Activated CD8-positive, alpha-beta memory T cell treated with anti-CD3 and anti-CD28 coated beads for 1 hour (primary cell): ENCODE measurements at regions not wholly inside any gene's neighbourhood (a gene's known extent, or its start where the extent isn't known, plus 50 kb on each side); places are given as distances from the start of the nearest gene placed in this dataset.
A peak's percentile ranks its signal among the peaks of the same experiment; 100 is the strongest.
"Not testable (repeated sequence)": the region's sequence is repeated elsewhere in the genome, so short reads cannot be mapped to it uniquely, and the experiment has no call there.

Experiments used
- DNase-seq, 2 donors: peaks; one replicate each; pipeline ENCODE4 v3.0.0-alpha.2; 2020; ENCODE audit warnings: low read depth in 1 of 2; ENCODE audit errors: extremely low read depth in 1 of 2

DNA sequence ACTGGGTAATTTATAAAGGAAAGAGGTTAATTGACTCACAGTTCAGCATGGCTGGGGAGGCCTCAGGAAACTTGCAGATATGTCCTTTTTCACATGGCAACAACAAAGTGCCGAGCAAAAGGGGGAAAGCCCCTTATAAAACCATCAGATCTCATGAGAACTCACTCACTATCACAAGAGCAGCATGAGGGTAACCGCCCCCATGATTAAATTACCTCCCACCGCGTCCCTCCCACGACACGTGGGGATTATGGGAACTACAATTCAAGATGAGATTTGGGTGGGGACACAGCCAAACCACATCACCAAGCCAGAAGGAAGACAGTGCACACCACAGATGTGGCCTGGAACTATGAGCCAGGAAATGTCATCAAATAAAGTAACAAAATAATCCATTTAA lies 292.8 kb downstream of the FOXO1 start:
- not testable (repeated sequence) for DNase-seq

DNA sequence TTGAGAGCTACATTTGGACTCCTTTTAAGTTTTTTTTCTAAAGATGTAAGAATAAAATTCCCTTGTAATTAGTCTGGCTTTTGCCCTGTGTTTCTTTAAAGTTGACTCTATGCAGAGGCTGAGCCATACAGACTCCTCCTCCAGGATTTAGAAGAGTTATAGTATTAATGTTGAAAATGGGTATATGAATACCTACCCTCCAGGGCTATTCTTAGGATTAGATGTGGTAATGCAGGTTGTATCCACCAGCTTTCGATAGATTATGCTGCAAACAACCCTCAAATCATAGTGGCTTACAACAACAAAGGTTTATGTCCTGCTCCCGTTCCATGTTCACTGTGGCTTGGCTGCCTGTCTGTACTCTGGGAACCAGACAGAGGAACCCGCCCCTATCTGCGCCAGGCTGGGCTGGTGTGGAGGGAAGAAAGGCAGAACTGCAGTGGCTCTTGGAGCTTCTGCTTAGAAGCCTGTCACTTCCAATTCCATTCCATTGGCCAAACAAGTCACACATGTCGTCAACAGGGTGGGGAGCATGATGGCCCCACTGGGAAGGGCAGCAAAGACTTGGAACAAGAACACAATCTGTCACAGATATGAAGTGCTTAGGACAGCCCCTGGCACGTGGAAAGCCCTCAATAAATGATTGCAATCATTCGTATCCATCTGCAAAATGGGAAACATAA lies 290.8 kb downstream of the FOXO1 start:
- DNase-seq, result no peak

DNA sequence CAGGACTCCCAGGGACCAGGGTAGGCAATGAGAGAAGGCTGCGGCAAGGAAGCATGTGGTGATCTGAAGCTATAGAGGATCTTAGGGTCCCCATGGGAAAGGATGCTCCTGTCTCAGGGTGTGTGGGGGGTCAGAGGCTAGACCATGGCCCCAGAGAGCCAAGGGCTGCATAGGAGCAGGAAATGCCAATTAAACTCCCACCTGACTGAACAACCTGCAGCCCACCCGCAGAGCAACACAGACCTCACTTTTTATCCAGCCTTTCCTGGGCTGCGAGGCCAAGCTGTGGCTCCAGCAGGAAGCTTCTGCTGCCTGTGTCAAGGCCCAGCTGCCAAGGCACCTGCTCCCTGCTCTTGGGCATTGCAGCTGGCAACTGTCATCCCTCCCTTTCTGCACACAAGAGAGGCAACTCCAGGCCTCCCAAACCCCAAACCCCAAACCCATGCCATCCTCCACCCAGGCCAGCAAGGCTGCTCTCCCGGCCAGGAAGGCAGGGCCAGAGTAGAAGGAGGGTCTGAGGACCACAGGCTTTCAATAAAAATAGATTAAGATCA lies 290.1 kb downstream of the FOXO1 start:
- no peak for DNase-seq

DNA sequence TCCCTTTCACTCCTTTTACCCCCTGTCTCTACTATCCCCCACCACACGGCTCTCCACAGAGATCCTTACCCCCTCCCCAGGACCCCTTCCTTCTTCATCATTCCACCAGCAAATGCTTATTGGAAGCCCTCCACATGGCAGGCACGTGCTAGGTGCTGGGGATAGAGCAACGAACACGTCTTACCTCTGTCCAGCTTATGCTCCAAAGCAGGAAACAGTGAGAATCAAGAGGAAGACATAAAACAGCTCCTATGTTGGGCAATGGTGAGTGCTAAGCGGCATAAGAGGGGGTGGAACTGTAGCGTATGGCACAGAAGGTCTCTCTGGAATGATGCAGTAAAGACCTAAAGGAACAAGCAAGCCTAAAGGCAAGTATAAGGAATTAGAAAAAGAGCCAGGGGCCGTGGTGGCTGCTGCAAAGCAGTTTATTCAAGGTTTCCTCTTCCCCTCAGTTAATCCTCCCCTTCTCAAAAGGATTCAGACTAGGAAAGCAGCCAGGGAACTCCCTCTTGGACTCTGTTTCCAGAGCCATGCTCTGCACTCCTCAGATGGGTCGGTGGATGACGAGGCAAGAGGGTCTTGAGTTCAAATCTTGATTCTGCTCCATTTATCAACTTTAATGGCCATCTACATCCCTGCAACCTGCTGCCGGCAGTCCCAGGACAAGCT lies 289.4 kb downstream of the FOXO1 start:
- no peak for DNase-seq

DNA sequence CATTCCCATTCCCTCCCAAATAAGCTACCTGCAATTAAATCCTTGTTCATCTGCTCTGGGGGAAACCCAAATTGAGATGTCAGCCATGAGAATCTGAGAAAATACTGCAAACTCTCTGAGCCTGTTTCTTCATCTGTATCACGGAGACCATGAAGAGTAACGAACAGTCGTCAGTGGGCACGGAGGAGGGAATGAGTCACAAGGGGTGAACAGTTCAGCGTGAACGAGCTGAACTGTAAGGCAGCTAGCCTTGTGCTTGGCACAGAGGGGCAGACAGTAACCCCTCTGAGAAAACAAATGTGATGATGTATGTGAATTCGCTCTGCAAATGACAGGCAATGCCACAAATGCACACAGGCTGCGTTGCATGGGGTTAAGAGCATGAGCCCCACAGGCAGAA lies 288.7 kb downstream of the FOXO1 start:
- DNase-seq, result no peak

DNA sequence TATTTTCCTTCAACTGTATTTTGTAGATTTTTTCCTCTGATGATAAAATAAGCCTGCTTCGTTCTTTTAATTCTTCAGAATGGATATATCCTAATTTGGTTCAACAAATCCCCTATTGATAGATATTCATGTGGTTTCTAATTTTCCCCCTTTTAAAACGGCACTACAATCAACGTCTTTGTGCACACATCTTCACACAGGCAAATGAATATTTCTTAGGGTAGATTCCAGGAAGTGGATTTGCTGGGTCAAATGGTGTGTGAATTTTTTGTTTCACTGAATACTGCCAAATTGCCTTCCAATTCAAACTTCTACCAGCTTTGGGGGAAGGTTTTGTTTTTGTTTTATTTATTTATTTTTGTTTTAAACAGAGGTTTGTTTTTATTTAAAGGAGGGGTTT lies 287.2 kb downstream of the FOXO1 start:
- DNase-seq, result no peak

DNA sequence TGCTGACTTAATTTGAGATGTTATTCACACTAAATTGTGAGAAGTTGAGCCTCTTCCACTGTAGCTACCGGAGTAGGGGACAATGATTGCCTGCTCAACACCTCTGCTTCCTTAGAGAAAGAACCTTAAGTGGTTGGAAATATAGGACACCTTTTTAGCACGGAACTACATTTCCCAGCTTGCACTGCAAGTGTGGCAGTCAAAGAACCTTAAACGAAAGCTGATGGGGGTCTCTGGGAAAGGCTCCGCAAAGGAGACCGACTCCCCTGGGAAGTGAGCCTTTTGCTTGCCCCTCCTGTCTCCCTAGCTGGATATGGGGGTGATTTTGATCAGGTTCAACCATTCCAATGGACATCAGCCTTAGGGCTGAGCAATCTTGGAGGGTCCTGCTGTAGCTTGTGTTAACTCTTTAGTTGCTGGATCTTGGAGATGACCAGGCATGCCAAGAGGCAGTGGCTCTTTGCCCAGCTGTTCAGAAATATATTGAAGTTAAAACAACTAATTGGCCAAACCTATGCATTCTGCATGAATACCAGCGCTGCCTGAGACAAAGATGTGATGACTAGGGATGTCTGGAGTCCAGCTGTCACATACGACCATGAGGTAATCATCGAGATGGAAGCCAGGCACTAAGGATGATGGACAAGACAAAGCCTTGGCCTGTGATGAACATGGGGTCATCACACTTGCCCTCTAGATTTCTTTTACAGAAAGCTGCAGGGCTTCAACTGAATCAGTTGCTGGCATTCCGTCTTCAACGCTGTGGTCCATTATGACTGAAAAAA lies 286.5 kb downstream of the FOXO1 start:
- DNase-seq, result no peak

DNA sequence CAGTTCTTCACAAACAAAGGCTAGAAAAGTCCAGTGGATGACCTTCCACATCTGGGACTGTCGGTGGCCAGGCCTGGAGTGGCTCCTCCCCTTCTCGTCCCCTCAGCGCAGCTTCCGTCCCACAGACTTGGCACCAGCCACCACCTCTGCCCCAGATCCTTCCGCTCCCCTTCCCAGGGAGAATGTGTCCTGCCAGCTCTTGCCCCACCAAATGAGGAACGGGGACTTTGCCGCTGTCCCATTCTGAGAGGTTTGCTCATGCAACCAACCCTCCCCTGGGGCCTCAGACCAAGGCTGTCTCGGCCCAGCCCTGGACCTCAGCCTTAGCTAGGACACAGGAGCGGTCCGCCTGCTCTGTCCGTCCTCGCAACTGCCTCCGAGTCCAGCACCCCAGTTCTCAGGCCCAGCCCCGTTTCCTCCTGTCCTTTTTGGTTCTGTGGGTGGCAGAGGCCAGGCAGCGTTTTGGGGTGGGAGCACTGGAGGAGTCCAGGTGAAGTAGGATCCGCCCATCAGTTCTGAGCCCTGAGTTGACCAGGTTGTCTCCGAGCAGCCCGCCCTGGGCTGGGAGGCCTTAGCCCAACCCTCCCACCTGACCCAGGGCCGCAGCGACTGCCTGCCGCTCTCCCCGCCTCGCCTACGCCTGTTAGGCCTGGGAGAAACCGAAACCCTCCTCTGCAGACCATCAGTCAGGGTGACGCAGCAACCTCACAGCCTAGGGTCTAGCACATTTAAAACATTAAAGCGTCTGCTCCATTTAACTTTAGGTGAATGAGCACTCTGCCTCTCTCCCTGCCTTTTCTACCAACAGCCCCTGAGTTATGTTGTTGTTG lies 284.3 kb downstream of the FOXO1 start:
- no peak for DNase-seq

DNA sequence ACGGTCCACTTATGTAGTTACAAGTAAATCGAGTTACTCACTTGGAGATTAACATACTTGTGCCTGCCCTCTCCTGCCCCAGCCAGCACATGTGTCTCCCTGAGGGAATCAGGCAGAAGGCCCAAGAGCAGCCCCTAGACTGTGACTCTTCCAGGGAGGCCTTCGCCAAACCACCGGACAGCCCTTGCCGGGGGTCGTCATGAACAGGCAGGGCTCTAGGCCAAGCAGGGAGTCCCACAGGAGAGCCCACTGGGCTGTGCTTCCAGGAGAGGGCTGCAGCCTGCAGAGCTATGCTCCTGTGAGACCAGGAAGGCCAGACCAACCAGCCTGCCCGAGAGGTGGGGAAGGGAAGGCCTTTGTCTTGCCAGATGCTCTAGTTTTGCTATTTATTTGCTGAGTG lies 283.3 kb downstream of the FOXO1 start:
- DNase-seq, result no peak

DNA sequence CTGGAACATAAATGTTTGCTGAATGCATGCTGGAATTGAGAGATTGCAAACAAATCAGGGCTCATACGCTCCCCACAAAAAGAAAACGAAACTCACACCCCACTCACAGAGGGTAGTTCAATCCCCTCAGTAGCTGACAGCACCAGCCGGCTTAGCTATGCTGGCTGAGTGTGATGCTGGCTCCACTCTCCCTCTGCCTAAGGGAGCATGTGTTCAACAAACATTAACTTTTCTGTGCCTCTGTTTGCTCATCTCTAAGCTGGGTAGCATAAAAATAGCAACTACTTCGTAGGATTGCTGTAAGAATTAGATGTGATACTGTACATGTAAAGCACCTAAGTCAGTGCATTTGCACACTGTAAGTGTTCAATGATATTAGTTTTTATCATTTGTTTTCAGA lies 282.6 kb downstream of the FOXO1 start:
- no peak for DNase-seq

DNA sequence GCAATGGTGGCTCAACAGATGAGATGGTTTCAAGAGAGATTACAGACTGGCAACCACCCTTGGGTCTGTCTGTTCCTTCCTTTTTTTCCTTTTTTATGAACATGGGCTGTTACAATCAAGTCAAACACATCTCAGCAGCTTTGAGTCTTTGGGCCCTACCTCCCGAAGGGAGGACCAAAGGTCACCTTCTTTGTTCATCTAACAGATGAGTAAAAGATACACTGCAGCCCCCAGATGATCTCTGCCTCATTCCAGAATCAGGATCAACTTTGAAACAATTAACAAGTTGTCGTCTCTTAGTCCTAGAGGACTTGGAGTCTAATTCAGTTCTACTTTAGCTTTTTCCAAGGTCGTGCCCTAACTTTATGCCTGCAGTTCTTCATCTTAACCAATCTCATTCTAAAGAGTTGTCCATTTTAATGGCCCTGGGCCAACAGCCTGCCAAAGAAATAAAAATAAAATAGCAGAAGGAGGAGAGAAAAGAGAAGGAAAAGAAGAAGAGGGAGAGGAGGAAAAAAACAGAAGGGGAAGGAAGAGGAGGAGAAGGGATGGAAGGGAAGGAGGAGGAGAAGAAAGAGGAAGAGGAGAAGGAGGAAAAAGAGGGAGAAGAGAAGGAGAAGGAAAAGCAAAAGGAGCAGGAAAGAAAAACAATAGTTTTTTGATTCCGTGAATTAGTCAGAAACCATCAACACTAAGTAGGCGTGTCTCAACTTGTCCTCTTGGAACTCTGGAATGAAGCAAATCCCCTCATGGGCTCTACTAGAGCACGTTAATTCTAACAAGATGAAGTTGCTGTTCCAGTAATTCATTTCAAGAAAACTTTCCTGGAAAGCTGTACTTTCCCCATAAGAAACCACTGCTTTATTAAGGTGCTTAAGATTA lies 281.2 kb downstream of the FOXO1 start:
- no peak for DNase-seq

DNA sequence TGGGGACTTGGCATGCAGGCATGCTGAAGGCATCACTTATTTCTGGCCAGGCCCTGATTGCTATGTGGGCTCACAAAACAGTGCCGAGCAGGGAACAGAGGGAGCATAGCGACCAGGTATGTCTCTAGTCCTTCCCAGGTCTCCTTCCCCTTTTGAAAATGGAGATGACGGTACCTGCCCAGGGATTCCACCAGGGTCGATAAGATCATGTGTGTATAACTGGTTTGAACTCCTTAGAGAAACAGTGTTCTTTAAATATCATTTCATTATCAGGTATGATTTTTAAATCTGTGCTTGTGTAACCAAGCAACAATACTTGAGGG lies 280.6 kb downstream of the FOXO1 start:
- DNase-seq, result no peak

DNA sequence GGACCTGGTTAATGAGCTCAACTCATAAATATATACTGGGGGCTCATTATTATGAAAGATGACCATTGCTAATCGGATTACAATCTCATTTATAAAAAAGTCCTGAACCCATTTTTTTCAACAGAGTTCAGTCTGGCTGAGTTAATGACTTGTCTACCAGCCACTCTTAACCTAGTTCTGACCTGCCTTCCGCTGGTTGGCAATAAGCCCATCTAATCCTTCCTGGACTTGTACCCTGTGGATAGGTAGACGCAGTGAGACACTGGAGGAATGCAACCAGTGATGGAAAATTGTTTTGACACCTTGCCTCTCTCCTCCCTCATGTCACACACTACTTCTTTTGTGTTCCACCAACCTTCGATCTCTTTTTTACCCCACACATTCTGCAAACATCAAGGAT lies 279.9 kb downstream of the FOXO1 start:
- DNase-seq, result no peak

DNA sequence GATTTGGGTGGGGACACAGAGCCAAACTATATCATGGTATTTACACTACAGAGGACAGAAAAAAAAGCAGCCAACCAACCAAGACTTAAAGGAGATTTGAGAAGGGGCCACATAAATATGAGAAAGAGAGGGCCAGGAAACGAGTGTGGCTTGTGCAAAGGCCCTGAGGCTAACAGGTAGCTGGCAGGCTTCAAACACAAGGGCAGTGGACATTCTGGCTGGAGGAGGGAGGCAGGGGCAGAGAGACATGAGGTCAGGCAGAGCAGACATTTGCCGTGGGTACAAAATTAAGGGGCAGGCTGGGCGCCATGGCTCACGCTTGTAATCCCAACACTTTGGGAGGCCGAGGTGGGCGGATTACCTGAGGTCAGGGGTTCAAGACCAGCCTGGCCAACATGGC lies 278.7 kb downstream of the FOXO1 start:
- DNase-seq, result no peak

DNA sequence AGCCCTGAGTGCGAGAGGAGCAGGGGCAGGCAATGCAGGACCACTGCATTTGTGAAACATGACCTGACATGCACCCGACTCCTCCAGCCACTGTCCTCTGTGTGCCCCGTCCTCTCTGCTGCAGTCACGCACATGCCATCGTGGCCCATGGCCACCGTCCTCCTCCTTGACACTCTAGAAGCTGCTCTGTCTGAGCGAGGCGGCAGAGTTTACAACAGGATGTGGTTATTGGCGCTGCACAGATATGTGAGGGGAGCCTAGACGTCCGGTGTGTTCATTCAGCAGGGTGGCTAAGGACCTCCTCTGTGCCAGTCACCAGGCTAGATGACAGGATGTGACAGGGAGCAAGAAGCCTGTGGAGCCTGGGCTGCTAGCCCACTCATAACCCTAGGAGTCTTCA lies 277.8 kb downstream of the FOXO1 start:
- DNase-seq, result peak; percentile 52 to 55

DNA sequence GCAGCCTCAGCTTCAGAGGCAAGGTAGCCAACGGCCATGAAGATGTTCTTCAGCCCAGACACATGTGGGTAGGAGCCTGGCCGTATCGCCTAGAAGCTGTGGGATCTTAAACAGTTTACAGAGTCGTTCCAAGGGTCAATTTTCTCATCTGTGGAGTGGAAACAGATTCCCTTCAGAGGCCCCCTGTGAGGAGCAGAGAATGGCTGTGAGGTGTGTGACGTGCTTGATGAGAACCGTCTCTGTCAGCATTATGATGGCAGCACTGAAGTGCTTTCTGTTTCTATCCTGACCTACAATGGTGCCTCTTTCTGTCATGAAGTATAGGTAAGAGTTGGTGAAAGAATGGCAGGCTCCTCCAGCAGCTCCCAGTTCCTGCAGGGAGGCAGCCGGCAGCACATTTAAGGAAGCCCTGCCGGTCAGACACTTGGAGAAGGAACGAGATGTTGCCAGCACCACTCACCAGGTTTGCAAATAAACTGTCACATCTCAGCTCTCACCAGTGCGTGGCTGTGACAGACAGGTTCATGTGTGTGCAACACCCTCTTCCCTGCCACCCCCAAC lies 277.3 kb downstream of the FOXO1 start:
- peak in 1 of 2 donors; percentile 8 for DNase-seq

DNA sequence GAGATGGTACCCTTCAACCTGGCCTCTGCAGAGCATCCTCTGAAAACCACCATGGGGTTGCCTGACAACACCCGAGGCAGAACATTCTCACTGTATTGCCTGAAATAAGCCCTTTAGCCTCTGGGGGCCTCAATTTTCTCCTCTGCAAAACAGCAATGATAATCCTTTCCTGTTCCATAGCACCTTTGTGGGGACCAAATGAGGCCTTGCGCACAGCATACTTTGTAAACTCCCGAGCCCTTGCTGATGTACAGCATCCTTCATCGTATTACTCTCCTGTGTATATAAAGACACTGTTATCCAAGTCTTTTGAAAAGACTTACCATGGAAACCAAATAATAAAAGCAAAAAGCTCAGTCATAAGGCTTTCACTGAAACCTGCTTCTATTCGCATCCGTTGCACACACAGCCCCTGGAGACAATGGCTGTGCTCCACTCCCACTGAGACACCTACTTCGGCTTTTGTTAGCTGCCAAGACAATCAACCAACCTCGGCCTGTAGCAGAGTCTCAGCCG lies 276.0 kb downstream of the FOXO1 start:
- DNase-seq, result no peak

DNA sequence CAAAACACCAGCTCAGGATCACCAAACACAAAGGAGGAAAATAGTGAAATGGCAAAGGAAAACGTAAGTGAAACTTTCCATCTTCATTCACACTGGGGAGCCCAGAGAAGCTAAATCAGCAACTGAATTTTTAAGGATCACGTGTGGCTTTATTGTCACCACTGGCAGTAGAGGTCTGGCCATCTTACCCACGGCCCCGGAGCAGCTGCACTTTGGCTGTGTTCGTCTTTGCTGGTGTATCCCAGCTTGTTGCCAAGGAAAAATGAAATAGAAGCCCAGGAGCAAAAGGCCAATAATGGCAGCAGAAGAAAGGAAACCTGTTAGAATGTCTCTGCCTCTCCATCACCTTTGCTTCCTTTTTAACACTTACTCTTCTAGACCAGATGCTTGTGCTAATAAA lies 274.7 kb downstream of the FOXO1 start:
- no peak for DNase-seq

DNA sequence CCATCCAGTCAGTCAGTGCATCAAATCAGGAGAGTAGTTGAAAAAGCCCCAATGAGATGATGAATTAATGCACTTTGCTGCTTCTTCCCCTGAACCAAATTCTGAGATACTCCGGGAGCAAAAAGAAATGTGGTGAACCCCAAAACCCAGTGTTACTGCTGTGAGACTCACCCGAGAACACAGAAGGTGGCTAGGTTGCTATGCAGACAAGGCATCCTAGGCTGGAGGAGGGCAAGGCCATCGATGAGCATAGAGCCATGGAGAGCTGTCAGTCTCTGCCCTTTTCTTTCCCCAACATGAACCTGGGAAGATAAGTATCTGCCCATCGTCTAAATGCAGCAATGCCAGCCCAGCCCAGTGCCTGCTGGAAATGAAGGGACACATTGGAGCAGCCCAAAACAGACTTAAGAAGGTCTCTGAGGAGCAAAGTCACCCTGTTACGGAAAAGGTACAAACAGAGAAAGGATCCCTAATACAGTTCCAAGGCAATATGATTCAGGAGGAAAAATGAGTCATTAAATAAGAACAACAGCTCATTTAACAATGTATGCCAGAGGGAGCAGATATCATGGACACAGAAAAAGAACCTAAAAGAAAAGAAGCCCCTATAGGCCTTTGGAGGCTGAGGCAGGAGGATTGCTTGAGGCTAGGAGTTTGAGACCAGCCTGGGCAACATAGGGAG lies 272.0 kb downstream of the FOXO1 start:
- no peak for DNase-seq
